Ishikawa (cell line): ENCODE measurements at regions not wholly inside any gene's neighbourhood (a gene's known extent, or its start where the extent isn't known, plus 50 kb on each side); places are given as distances from the start of the nearest gene placed in this dataset.

Source experiments
- CEBPB ChIP-seq: IDR thresholded peaks from 2 replicates; pipeline ENCODE4 v1.6.1; 2012
- CREB1 ChIP-seq: IDR thresholded peaks from 2 replicates; pipeline ENCODE4 v1.6.1; 2012; ENCODE audit warnings: low read depth
- EGR1 ChIP-seq: IDR thresholded peaks from 2 replicates; pipeline ENCODE4 v1.6.1; 2012
- EP300 ChIP-seq: IDR thresholded peaks from 2 replicates; pipeline ENCODE4 v1.6.1; 2012; ENCODE audit warnings: borderline replicate concordance
- MAX ChIP-seq: IDR thresholded peaks from 2 replicates; pipeline ENCODE4 v1.6.1; 2012
- RAD21 ChIP-seq: IDR thresholded peaks from 2 replicates; pipeline ENCODE4 v1.6.1; 2012; ENCODE audit warnings: low read depth
- REST ChIP-seq: IDR thresholded peaks from 2 replicates; pipeline ENCODE4 v1.6.1; 2012; ENCODE audit warnings: low read depth, mild to moderate bottlenecking
- USF1 ChIP-seq: IDR thresholded peaks from 2 replicates; pipeline ENCODE4 v1.6.1; 2012
- YY1 ChIP-seq: IDR thresholded peaks from 2 replicates; pipeline ENCODE4 v1.6.1; 2012; ENCODE audit warnings: low read depth

GRCh38 chr22:23499845-23500500 lies 80.1 kb downstream of the IGLL1 start:
- TF ChIP-seq RAD21: no peak
- no peak for TF ChIP-seq YY1
- no peak for TF ChIP-seq REST
- TF ChIP-seq MAX: no peak
- no peak for TF ChIP-seq USF1
- TF ChIP-seq CEBPB: no peak
- TF ChIP-seq EP300: no peak
- TF ChIP-seq CREB1: no peak
- no peak for TF ChIP-seq EGR1
